SK-N-SH (cell line): ENCODE measurements at regions not wholly inside any gene's neighbourhood (a gene's known extent, or its start where the extent isn't known, plus 50 kb on each side); places are given as distances from the start of the nearest gene placed in this dataset.

Source experiments
- CTCF ChIA-PET: fragments of 300-600, 350-600 bp; formaldehyde crosslinking; extraction: SDS; loops from one replicate; lab custom pipeline; 2021; lab: Yijun Ruan, JAX
- POLR2A ChIA-PET: fragments of 350-600 bp; sonication (Branson Sonifier 250); formaldehyde crosslinking; extraction: SDS; loops from one replicate; lab custom pipeline; 2020; ENCODE audit warnings: antibody characterized with exemption, inconsistent platforms; lab: Yijun Ruan, JAX
- DNase-seq: peaks from one replicate; pipeline ENCODE4 v3.0.0; 2012
- H2AFZ ChIP-seq: fragments of 200-600 bp; sonication (generic); 2 replicates; pipeline ENCODE4 v1.8.1; 2016; ENCODE audit warnings: antibody characterized with exemption, mild to moderate bottlenecking, low read depth
- H3F3A ChIP-seq: fragments of 200-600 bp; sonication (generic); replicated peaks from 2 replicates; pipeline ENCODE3; 2016; ENCODE audit warnings: antibody characterized with exemption, mild to moderate bottlenecking; ENCODE audit not compliant: insufficient read depth
- H3K27ac ChIP-seq, 2 experiments: fragments of 200-500 bp in 1 of 2; fragments of 200-600 bp in 1 of 2; sonication (Bioruptor generic) in 1 of 2; sonication (generic), shearing (Covaris generic) in 1 of 2; 2 replicates each; pipeline versions ENCODE4 v1.5.1 to v1.6.1; 2014 to 2016; ENCODE audit warnings: low read depth in 2 of 2, inconsistent platforms in 1 of 2, low read length in 1 of 2, mild to moderate bottlenecking in 1 of 2, mixed read lengths in 1 of 2
- H3K27me3 ChIP-seq: fragments of 200-600 bp; sonication (generic), shearing (Covaris generic); 2 replicates; pipeline ENCODE4 v1.6.1; 2016; ENCODE audit warnings: mixed run types; ENCODE audit not compliant: insufficient read depth
- H3K36me3 ChIP-seq, 2 experiments: fragments of 200-500 bp in 1 of 2; fragments of 200-600 bp in 1 of 2; sonication (Bioruptor generic) in 1 of 2; sonication (generic) in 1 of 2; replicated peaks in 1 of 2; 2 replicates each; pipeline versions ENCODE3 to v1.5.1; 2014 to 2016; ENCODE audit warnings: low read length in 1 of 2, mild to moderate bottlenecking in 1 of 2; ENCODE audit not compliant: insufficient read depth in 2 of 2, control insufficient read depth in 1 of 2
- H3K4me1 ChIP-seq, 2 experiments: fragments of 200-500 bp in 1 of 2; fragments of 200-600 bp in 1 of 2; sonication (Bioruptor generic) in 1 of 2; sonication (generic), shearing (Covaris generic) in 1 of 2; 2 replicates each; pipeline versions ENCODE4 v1.5.1 to v1.6.1; 2014 to 2016; ENCODE audit warnings: low read depth in 1 of 2, low read length in 1 of 2, mixed run types in 1 of 2; ENCODE audit not compliant: insufficient read depth in 2 of 2, control insufficient read depth in 1 of 2
- H3K4me2 ChIP-seq: fragments of 200-600 bp; sonication (generic), shearing (Covaris generic); 2 replicates; pipeline ENCODE4 v1.6.1; 2017; ENCODE audit warnings: mixed run types
- H3K4me3 ChIP-seq, 2 experiments: fragments of 200-500 bp in 1 of 2; fragments of 200-600 bp in 1 of 2; sonication (Bioruptor generic) in 1 of 2; sonication (generic), shearing (Covaris generic) in 1 of 2; 2 replicates each; pipeline versions ENCODE4 v1.5.1 to v1.8.1; 2014 to 2016; ENCODE audit warnings: low read depth in 2 of 2, inconsistent platforms in 1 of 2, low read length in 1 of 2, mild to moderate bottlenecking in 1 of 2, mixed read lengths in 1 of 2, moderate library complexity in 1 of 2
- H3K79me2 ChIP-seq: fragments of 200-600 bp; sonication (generic); 2 replicates; pipeline ENCODE4 v1.8.1; 2017; ENCODE audit warnings: mild to moderate bottlenecking; ENCODE audit not compliant: insufficient read depth
- H3K9ac ChIP-seq: fragments of 200-600 bp; sonication (generic); 2 replicates; pipeline ENCODE4 v1.6.1; 2017; ENCODE audit warnings: mixed run types
- H3K9me2 ChIP-seq: fragments of 200-600 bp; sonication (generic); 2 replicates; pipeline ENCODE4 v1.6.1; 2017; ENCODE audit warnings: mixed run types
- H3K9me3 ChIP-seq: fragments of 200-600 bp; sonication (generic); 2 replicates; pipeline ENCODE4 v1.6.1; 2017; ENCODE audit warnings: mixed run types, mild to moderate bottlenecking, moderate library complexity
- H4K20me1 ChIP-seq: fragments of 200-600 bp; sonication (generic); 2 replicates; pipeline ENCODE4 v1.6.1; 2017; ENCODE audit warnings: mild to moderate bottlenecking, mixed run types; ENCODE audit not compliant: insufficient read depth
- EP300 ChIP-seq, 2 experiments: IDR thresholded peaks; 2 replicates each; pipeline versions ENCODE4 v1.4.0 to v1.6.1; 2012; ENCODE audit warnings: borderline replicate concordance in 1 of 2, low read depth in 1 of 2, low read length in 1 of 2
- FOSL2 ChIP-seq: IDR thresholded peaks from 2 replicates; pipeline ENCODE4 v1.4.0; 2012; ENCODE audit warnings: low read depth, mild to moderate bottlenecking, moderate library complexity, borderline replicate concordance
- MAX ChIP-seq: IDR thresholded peaks from 2 replicates; pipeline ENCODE4 v1.4.0; 2012; ENCODE audit warnings: low read depth
- RAD21 ChIP-seq: IDR thresholded peaks from 2 replicates; pipeline ENCODE4 v1.6.1; 2012; ENCODE audit warnings: mild to moderate bottlenecking, low read length
- RCOR1 ChIP-seq: fragments of 150-350 bp; IDR thresholded peaks from 2 replicates; pipeline ENCODE4 v1.6.1; 2017; ENCODE audit warnings: antibody characterized with exemption, low read length
- REST ChIP-seq: IDR thresholded peaks from 2 replicates; pipeline ENCODE4 v1.6.1; 2012; ENCODE audit warnings: mild to moderate bottlenecking, low read depth, low read length, moderate library complexity
- SMC3 ChIP-seq: IDR thresholded peaks from 2 replicates; pipeline ENCODE4 v1.6.1; 2012; ENCODE audit warnings: low read depth, low read length, improper control_type of control experiment
- TAF1 ChIP-seq: IDR thresholded peaks from 2 replicates; pipeline ENCODE4 v1.6.1; 2012; ENCODE audit warnings: low read depth, mild to moderate bottlenecking, low read length, moderate library complexity, borderline replicate concordance
- WGBS: methylation state at CpG from one replicate; pipeline ENCODE4 v1.1.6; 2017; ENCODE audit warnings: low lambda C conversion rate; 5-methylcytosine and 5-hydroxymethylcytosine counted together
- TF ChIP-seq, protein P1 (sequence below): IDR thresholded peaks from 2 replicates; pipeline ENCODE4 v1.4.0; 2012; ENCODE audit warnings: low read depth, borderline replicate concordance

GRCh38 chr7:81624650-81625631 lies 144.9 kb downstream of the HGF start (continued):
- TF ChIP-seq SMC3 = no peak
- peak; percentile 7 to 93; a peak in 2 of 4 replicates for TF ChIP-seq EP300 (IDR thresholded peaks at IDR 0.05; ENCODE audit: borderline replicate concordance in 1 of 2, low read depth in 1 of 2, low read length in 1 of 2)
- no peak for TF ChIP-seq FOSL2
- TF ChIP-seq TAF1 = no peak
- TF ChIP-seq RCOR1 = peak; percentile 52
- TF ChIP-seq, protein P1, sequence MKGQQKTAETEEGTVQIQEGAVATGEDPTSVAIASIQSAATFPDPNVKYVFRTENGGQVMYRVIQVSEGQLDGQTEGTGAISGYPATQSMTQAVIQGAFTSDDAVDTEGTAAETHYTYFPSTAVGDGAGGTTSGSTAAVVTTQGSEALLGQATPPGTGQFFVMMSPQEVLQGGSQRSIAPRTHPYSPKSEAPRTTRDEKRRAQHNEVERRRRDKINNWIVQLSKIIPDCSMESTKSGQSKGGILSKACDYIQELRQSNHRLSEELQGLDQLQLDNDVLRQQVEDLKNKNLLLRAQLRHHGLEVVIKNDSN = no peak
- no peak for TF ChIP-seq REST
- TF ChIP-seq, all 33 proteins: peak for 9

- no peaks in the 10 kb centered on the region for H3K27me3 ChIP-seq
- no peak overlapping the region; the same call in 1 of the 2 replicates for H3K4me2 ChIP-seq
- CTCF ChIA-PET = interaction anchor here (0.7 to 2.5 kb wide), 9 partner anchors 15 to 393 kb away, joined by 3 to 22 read pairs (median 6); no protein-coding TSS in a partner anchor
- no peaks in the 10 kb centered on the region for H3K36me3 ChIP-seq
- H3K4me3 ChIP-seq = no peak overlapping the region
- no peaks in the 10 kb centered on the region for H3K9me3 ChIP-seq
- peaks cover 19% of the 10 kb centered on the region for H3F3A ChIP-seq
- peaks cover 45 to 46% of the 10 kb centered on the region in 2 experiments for H3K4me1 ChIP-seq
- no peak overlapping the region for H2AFZ ChIP-seq
- H3K9me2 ChIP-seq = no peaks in the 10 kb centered on the region; the same call in 1 of the 2 replicates
- peak overlapping the region; percentile 94 to 97 for H3K27ac ChIP-seq
- no peak for DNase-seq
- TF ChIP-seq RAD21 (no peak), MAX (no peak), REST (no peak)
- H3K9ac ChIP-seq = no peak overlapping the region
- H3K79me2 ChIP-seq = no peaks in the 10 kb centered on the region
- no peaks in the 10 kb centered on the region for H4K20me1 ChIP-seq
- 100% methylated on average over 1 of the region's 1 CpG for WGBS
- POLR2A ChIA-PET = interaction anchor here (1.3 kb wide), 1 partner anchor 58 kb away, joined by 6 read pairs; no protein-coding TSS in a partner anchor
These were observed 145.7 kb downstream of the HGF start for GRCh38 chr7:81624021-81624592.
